HG03571 (cell line): ENCODE measurements at regions not wholly inside any gene's neighbourhood (a gene's known extent, or its start where the extent isn't known, plus 50 kb on each side); places are given as distances from the start of the nearest gene placed in this dataset.

Source experiments
- ATAC-seq: cut with Tn5 transposase; IDR thresholded peaks from one replicate; pipeline ENCODE4 v1.9.1; 2021; ENCODE audit not compliant: unreplicated experiment

DNA sequence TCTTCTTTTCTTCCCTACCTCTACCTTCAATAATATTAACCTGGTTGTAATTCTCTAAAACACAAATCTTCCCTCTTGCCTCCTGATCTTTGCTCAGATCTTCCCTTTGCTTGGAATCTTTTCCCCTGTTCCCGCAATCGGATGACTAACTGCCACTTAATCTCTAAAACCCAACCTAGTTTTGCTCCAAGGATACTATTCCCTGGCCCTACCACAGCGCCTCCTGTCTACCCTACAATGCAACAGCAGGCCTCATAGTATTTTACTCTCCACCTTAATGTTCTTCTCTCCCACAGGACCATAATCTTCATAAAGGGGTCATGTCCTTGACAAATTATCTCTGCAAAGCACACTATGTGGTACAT, 246.8 kb upstream of the TNP1 start:
- ATAC-seq, result no peak

- ATAC-seq, result no peak
Measured at GRCh38 chr2:217105733-217106649, 246.1 kb upstream of the TNP1 start.

DNA sequence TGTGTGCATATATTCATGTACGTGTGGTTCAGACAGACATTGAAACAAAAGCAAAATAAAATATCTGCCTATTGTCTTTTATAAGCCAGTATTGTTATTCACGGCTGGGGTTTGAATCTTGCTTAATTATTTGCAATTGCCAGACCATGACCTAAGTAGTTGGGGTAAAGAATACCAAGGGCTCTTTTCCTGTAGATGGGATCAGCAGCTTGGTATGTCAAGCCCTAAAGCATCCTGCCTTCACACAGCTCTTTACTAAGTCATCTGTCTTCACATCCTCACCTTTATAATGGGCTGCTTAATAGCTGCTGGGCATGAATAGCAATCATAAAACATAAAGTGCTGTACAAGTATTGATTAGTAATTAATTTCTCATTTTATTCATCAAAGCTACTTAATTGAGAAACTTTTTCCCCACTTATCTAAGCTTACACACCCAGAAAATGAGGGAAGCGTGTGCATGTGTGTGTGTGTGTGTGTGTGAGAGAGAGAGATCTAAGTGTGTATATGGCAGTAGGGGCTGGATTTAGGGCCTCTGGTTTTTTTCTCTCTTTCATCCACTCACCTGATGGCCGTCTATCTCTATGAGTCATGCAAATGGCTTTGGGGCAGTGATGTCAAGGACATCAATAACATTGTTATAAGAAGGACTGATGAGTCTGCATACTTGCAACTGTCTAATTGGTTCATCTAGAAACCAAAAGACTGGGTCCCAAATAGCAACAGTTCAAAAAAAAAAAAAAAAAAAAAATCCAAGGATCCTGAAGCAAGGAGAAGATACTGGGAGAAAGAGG, 244.1 kb upstream of the TNP1 start:
- no peak for ATAC-seq

- no peak for ATAC-seq
Measured at GRCh38 chr2:217102956-217103355, 243.1 kb upstream of the TNP1 start.

DNA sequence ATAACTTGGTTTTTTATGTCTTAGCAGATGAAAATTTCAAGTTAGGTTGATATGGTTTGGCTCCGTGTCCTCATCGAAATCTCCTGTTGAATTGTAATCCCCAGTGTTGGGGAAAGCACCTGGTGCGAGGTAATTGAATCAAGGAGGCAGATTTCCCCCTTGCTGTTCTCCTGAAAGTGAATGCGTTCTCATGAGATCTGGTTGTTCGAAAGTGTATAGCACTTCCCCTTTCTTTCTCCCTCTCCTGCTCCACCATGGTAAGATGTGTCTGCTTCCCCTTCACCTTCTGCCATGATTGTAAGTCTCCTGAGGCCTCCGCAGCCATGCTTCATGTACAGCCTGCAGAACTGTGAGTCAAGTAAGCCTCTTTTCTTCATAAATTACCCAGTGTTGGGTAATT, 242.1 kb upstream of the TNP1 start:
- ATAC-seq, result peak; percentile 78

- no peak for ATAC-seq
Measured at GRCh38 chr2:217099561-217099960, 239.7 kb upstream of the TNP1 start.

DNA sequence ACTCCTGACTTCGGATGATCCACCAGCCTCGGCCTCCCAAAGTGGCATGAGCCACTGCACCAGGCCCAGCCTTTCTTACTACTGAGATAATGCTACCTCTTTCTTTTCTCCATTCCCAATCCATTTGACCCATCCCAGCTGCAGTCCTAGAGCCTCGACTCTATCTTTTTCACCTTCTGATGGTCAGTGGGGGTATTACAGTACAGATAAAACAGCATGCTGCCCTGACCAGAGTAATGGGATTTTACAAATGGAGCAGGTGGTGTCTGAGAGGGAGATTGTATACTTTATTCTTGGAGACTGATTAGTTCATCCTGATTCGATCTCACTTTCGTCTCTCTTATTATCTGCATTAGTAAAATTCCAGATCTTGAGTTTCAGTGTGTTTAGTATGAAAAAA, 238.6 kb upstream of the TNP1 start:
- ATAC-seq, result no peak

- no peak for ATAC-seq
Measured at GRCh38 chr2:217097346-217097745, 237.5 kb upstream of the TNP1 start.

DNA sequence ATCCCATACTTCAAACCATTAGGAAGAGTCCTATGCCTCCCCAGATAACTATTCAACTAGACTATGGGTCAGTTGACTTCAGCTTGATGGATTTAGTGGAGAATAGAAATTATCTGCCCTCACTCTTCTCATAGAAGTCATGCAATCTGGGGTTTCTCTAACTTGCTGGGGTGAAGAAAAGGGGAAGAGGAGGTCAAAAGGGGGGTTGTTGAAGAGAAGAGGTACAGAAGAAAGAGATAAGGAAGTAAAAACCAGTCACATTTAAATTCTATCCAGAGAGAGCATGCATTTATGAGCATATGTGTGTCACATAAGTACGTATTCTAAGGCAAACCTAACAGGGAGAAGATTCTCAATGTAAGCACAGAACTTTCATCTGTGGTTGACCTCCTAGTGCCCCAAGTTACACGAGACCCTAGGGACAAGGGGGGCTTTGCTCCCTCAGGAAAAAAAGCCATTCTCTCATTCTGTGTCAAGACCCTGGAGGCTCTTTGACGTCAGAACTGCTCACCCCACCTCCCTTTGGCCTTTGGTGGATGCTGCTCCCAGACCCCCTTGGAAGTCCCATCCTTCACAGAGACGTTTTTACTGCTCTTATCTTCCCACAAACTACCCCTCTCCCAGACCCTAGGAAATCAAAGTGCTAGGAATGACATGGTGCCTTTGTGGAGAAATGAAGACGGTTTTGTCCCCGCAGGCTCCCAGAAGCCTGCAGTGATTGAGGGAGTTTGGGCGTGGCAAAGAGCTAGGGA, 236.8 kb upstream of the TNP1 start:
- no peak for ATAC-seq

DNA sequence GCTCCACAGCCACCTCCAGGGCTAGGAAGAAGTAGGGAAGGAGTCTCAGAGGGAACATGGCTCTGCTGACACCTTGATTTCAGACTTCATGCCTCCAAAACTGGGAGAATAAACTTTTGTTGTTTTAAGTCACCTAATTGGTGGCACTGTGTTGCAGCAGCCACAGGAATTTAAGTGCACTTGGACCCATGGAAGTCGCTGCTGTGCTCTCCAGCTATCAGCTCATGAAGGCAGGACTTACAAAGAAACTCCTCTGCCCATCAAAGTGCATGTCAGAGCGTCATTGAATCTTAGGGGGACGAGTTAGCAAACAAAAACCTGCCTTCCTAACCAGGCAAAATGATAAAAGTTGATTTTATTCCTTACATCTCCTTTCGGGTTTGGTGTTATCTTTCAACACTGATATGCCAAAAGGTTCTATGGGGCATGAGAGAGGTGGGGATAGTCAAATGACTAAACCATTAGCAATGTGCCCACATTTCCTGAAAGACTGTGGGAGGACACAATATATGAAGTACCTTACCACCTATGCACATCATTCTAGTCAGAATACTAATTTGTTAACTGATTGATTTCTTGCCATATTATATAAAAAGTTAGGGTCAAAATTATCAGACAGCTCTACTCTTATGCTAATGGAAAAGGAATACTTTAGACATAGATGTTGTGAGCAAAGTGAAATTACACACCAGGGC, 235.8 kb upstream of the TNP1 start:
- no peak for ATAC-seq

DNA sequence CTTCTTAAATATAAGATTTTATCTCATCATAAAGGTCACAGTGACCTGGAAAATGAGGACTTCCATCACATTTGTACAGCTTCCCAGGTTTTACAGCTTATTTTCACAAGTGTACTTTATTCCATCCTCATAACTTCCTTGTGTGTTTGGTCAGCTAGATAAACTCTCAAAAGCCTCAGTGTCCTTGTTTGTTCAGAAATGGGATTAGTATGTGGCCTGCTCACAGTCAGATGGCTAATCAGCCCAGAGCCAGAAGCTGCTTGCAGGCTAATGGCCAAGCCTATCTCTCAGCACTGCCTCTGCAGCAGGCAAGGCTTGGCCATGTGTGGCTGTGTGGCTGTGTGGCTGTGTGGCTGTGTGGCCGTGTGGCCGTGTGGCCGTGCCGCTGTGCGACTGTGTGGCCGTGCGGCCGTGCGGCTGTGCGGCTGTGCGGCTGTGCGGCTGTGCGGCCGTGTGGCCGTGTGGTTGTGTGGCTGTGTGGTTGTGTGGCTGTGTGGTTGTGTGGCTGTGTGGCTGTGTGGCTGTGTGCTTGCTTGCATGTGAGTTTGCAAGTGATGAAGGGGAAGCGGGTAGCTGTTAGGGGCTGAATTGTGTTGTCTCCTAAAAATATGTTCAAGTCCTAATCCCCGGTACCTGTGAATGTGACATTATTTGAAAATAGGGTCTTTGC, 233.0 kb upstream of the TNP1 start:
- ATAC-seq, result no peak

GRCh38 chr2:217091531-217091930, 231.7 kb upstream of the TNP1 start:
- ATAC-seq, result no peak

DNA sequence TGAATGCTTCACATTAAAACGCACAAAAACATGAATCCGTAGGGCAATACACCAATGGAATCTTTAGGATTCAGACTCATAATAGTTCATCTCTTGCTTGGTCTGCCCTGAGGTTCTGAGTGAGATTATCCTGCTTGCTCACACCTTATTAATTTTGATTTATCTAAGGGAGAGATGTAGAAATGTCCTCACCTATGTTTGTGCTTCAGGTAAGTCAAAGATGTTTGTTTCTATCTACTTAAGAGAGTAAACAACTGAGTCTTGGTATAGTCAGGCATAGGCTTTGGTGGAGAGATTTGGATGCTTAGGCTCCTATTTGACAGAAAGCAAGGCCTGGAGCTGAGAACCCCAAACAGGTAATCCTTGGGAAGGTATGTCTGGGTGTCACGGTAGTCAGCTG, 231.0 kb upstream of the TNP1 start:
- ATAC-seq, result no peak

DNA sequence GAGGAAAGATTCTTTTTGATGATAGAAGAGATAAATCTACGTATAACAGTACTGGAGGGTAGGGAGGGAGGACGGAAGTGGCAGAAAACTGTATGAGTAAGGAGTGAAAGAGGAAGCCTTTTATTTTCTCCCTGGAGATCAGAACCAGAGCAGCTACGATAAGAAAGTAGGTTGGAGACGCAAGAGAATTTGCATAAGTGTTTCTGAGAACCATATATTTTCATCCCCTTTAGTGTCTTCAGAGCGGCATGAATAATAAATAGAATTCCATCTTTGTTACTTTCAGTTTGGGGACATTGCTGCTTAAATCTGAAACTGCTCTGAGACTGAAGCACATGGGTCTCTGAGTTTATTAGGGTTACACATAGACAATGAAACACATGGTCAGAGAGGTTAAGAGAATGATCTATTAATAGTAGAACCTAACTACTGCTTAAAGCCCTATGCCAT, 230.2 kb upstream of the TNP1 start:
- peak; percentile 83 for ATAC-seq

GRCh38 chr2:217086718-217087117, 226.9 kb upstream of the TNP1 start:
- no peak for ATAC-seq

DNA sequence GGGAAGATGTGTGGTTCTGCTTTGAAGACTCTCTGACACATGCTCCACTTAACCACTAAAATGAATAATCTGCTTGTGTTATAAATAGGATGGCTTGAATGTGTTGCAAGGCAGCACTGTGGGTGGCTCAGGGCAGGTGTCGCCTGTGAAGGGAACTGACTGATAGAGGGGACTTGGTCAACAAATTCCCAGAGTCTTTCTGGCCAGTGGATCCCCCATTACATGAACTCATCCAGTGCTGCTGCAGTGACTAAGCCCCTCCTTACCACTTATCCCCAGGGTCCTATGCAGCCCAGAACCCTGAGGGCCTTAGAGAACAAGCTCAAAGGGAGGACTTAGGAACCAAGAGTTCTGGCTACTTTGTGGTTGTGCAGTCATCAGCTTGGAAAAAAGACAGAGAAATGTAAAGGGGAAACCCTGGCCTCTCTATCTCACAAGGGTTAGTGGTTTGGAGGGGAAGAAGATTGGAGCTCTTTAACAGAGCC, 226.2 kb upstream of the TNP1 start:
- ATAC-seq, result no peak

GRCh38 chr2:217085543-217085942, 225.7 kb upstream of the TNP1 start:
- ATAC-seq, result no peak

DNA sequence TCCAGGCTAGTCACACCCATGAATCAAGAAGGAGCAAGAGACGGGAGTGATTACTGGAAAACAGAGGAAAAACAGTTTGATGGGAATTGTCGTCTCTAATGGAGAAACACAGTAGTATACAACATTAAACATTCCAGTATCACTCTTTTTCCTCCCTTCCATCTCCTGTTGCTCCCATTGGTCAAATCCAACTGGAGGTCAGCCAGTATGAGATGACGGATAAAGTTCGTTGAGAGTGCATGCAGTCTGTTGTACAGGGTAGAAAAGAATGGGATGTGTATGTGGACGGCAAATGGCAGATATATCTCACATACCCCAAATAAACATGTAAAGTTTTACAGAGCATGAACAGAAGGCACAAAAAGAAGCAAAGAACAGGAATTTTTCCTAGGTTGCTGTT, 221.9 kb upstream of the TNP1 start:
- ATAC-seq, result no peak

- ATAC-seq, result no peak
Measured at GRCh38 chr2:217079165-217079564, 219.3 kb upstream of the TNP1 start.

DNA sequence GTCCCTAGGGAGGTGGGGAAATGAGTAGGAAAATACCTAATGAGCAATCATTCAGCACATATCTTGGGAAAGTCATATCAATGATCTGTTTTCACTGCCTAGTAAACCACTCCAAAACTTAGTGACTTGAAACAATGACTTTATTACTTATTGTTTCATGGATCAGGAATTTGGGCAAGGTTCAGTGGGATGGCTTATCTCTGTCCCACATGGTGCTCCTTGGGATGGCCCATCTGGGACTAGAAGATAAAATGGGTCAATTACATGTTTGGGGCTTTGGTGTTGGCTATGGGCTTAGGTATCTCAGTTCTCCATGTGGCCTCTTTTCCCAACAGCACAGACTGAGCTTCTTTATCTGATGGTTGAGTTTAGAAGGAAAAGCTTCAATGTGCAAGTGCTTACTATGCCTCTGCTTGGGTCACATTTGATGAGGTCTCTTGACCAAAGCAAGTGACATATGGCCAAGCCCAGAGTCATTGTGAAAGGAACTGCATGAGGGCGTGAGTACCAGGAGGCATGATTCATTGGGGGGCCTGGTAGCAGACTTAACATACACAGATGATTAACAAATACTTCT, 218.1 kb upstream of the TNP1 start:
- no peak for ATAC-seq
